ENCODE measurements at regions not wholly inside any gene's neighbourhood (a gene's known extent, or its start where the extent isn't known, plus 50 kb on each side); places are given as distances from the start of the nearest gene placed in this dataset.

- no peak for DNase-seq
Measured at GRCh38 chr11:26126741-26127140, 205.2 kb upstream of the ANO3 start.

- no peak for DNase-seq
Measured at GRCh38 chr11:26127336-26127735, 204.6 kb upstream of the ANO3 start.

- no peak for DNase-seq
Measured at GRCh38 chr11:26131406-26131805, 200.5 kb upstream of the ANO3 start.

- DNase-seq = no peak
Measured at GRCh38 chr11:26134053-26134452, 197.9 kb upstream of the ANO3 start.

- no peak for DNase-seq
Measured at GRCh38 chr11:26134481-26135355, 197.2 kb upstream of the ANO3 start.

- no peak for DNase-seq
Measured at GRCh38 chr11:26137651-26138050, 194.3 kb upstream of the ANO3 start.

- no peak for DNase-seq
Measured at GRCh38 chr11:26142891-26143290, 189.0 kb upstream of the ANO3 start.

- DNase-seq = no peak
Measured at GRCh38 chr11:26143566-26144290, 188.2 kb upstream of the ANO3 start.

- no peak for DNase-seq
Measured at GRCh38 chr11:26144291-26144690, 187.6 kb upstream of the ANO3 start.

- DNase-seq = no peak
Measured at GRCh38 chr11:26144911-26145310, 187.0 kb upstream of the ANO3 start.

GRCh38 chr11:26149585-26149984 is 182.3 kb upstream of the ANO3 start:
- DNase-seq = no peak

GRCh38 chr11:26150031-26150430 is 181.9 kb upstream of the ANO3 start:
- no peak for DNase-seq

- DNase-seq = no peak
Measured at GRCh38 chr11:26158251-26158650, 173.7 kb upstream of the ANO3 start.

GRCh38 chr11:26162291-26162690 is 169.6 kb upstream of the ANO3 start:
- DNase-seq = no peak

- no peak for DNase-seq
Measured at GRCh38 chr11:26186389-26186788, 145.5 kb upstream of the ANO3 start.

GRCh38 chr11:26187639-26188038 is 144.3 kb upstream of the ANO3 start:
- no peak for DNase-seq

- no peak for DNase-seq
Measured at GRCh38 chr11:26188554-26188953, 143.4 kb upstream of the ANO3 start.

- DNase-seq = no peak
Measured at GRCh38 chr11:26191193-26191592, 140.7 kb upstream of the ANO3 start.

- DNase-seq = no peak
Measured at GRCh38 chr11:26193694-26194365, 138.1 kb upstream of the ANO3 start.

- no peak for DNase-seq
Measured at GRCh38 chr11:26194881-26195280, 137.0 kb upstream of the ANO3 start.

GRCh38 chr11:26198532-26199096 is 133.3 kb upstream of the ANO3 start:
- no peak for DNase-seq

- DNase-seq = no peak
Measured at GRCh38 chr11:26199331-26200095, 132.4 kb upstream of the ANO3 start.

- DNase-seq = no peak
Measured at GRCh38 chr11:26201411-26201810, 130.5 kb upstream of the ANO3 start.
